ENCODE measurements at regions not wholly inside any gene's neighbourhood (a gene's known extent, or its start where the extent isn't known, plus 50 kb on each side); places are given as distances from the start of the nearest gene placed in this dataset.

GRCh38 chr13:19057588-19058340 lies 123.9 kb downstream of the TUBA3C start:
- H3K56ac ChIP-seq (ENCODE audit: insufficient read length, low read depth, low read length): no peak overlapping the region
- no peak overlapping the region for H4K5ac ChIP-seq (ENCODE audit: insufficient read length, low read depth, low read length)
- no peak overlapping the region for H3K4ac ChIP-seq (ENCODE audit: low read depth, low read length)
- H4K8ac ChIP-seq (replicated peaks; ENCODE audit: insufficient read length, low read depth, low read length): no peak overlapping the region
- no peak overlapping the region for H2AFZ ChIP-seq (ENCODE audit: low read length)
- TF ChIP-seq CTCF (conservative IDR thresholded peaks at IDR 0.05): no peak
- no peak overlapping the region for H3K4me2 ChIP-seq (ENCODE audit: insufficient read depth, insufficient read length, low read length)
- no peak overlapping the region for H2BK20ac ChIP-seq (ENCODE audit: low read depth, low read length, poor library complexity, severe bottlenecking)
- no peaks in the 10 kb centered on the region for H3K79me1 ChIP-seq (ENCODE audit: insufficient read depth, low read depth, low read length, poor library complexity, severe bottlenecking)
- H3K79me2 ChIP-seq (ENCODE audit: insufficient read depth, low read length): no peaks in the 10 kb centered on the region
- Mint-ChIP-seq H3K27me3 (ENCODE audit: low read depth) (peaks cover 2% of the 10 kb centered on the region), H3K4me3 (no peak overlapping the region), H3K4me1 (no peaks in the 10 kb centered on the region), H3K9me3 (peaks cover 98 to 100% of the 10 kb centered on the region in 2 experiments), H3K36me3 (ENCODE audit: insufficient read depth in 1 of 3, low read depth in 3 of 3) (peaks cover 9 to 20% (median 14%) of the 10 kb centered on the region in 3 experiments; a peak in 6 of 7 replicates), H3K27ac (no peak overlapping the region)
- H3K18ac ChIP-seq (ENCODE audit: insufficient read length, low read depth, low read length): no peak overlapping the region
- H3K27me3 ChIP-seq (ENCODE audit: insufficient read depth, low read length): no peaks in the 10 kb centered on the region
- no peak overlapping the region for H2BK12ac ChIP-seq (ENCODE audit: insufficient read length, low read depth, low read length)
- no peaks in the 10 kb centered on the region for H4K20me1 ChIP-seq (ENCODE audit: control insufficient read depth, insufficient read depth, insufficient read length)
- no peak overlapping the region for H2BK15ac ChIP-seq (ENCODE audit: low read depth, low read length)
- H3K14ac ChIP-seq (ENCODE audit: insufficient read depth, low read length): no peak overlapping the region
- H4K91ac ChIP-seq (ENCODE audit: insufficient read length, low read depth, low read length): no peak overlapping the region
- H2AK5ac ChIP-seq (ENCODE audit: insufficient read length, low read length): no peak overlapping the region
- no peak overlapping the region for H3K27ac ChIP-seq (ENCODE audit: insufficient read length, low read depth, low read length)
- no CpG with 5 or more reads among the region's 10 CpGs for WGBS (ENCODE audit: extremely low coverage, insufficient read length, low lambda C conversion rate)
- H2BK5ac ChIP-seq (ENCODE audit: insufficient read length, low read length): no peak overlapping the region
- no peaks in the 10 kb centered on the region for H3K4me1 ChIP-seq (ENCODE audit: insufficient read depth, low read length)
- H3K9ac ChIP-seq (ENCODE audit: extremely low read depth, insufficient read length, low read length): no peak overlapping the region
- no peak overlapping the region for H2BK120ac ChIP-seq (ENCODE audit: low read depth, low read length, poor library complexity, severe bottlenecking)
- H3K23ac ChIP-seq (ENCODE audit: insufficient read length, low read depth, low read length): no peak overlapping the region
- no peak for DNase-seq
- H3T11ph ChIP-seq (ENCODE audit: low read length): no peak overlapping the region
- H3K9me3 ChIP-seq (ENCODE audit: control insufficient read depth, low read depth, low read length): peaks cover 99% of the 10 kb centered on the region
- H3K23me2 ChIP-seq (ENCODE audit: insufficient read length, low read depth, low read length, poor library complexity, severe bottlenecking): no peaks in the 10 kb centered on the region
